ENCODE measurements at regions not wholly inside any gene's neighbourhood (a gene's known extent, or its start where the extent isn't known, plus 50 kb on each side); places are given as distances from the start of the nearest gene placed in this dataset.

DNA sequence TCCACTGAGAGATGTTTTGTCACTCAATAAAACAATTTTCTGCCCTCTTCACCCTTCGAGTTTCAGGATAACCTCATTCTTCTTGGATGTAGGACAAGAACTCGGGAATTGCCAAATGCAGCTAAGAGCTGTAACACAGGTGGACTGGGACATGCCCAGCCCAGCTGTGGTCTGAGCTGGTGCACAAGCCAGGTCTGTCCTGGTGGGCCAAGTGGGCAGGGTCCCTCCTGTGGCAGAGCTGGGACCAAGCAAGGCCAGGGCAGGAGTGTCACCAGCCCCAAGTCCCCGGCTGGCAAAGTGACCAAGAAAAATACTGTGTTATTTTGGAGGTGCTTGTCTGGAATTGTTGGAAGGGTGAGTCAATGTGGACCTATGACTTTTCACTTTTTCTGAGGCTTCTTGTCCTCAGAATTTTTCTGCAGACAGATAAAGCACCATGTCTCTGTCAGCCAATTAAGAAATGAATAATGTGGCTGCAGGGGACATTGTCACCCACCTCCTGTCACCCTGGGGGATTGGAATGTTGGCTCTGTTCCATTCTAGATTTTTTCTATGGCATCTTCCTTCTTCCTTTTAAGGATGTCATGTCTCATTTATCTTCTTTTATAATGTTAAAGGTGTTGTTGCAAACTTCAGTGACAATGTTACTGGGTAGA lies 645.2 kb upstream of the EPHA6 start:
- no peak for DNase-seq (ENCODE audit: low spot score)

DNA sequence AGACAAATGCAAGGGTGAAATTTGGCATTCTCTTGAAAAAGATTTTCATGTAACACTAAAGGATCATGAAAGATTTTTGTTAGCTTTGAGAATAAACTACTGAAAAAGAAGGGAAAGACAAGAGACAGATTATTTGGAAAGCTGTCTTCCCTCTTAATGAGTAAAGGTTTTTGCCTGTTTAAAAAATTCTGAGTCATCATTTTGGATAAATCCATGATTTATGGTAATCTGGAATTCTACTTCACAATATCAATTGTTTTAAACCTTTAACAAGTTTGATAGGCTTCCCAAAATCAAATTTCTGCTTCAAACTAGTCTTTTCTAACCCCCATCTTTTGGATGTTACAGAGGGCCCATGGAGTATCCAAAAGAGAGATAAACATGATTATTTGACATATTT lies 641.5 kb upstream of the EPHA6 start:
- DNase-seq (ENCODE audit: low spot score): no peak

DNA sequence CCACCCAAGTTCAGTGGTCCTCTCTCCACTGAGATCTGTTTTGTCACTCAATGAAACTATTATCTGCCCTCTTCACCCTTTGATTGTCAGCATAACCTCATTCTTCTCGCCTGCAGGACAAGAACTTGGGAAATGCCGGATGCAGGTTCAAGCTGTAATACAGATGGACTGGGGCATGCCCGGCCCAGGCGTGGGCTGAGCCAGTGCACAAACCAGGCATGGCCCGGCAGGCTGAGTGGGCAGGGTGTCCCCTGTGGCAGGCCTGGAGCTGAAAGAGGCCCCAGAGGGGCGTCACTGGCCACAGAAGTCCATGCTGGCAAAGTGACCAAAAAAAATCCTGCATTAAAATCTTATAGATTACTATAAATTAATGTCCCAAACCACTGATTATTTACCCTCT lies 638.9 kb upstream of the EPHA6 start:
- no peak for DNase-seq (ENCODE audit: low spot score)

DNA sequence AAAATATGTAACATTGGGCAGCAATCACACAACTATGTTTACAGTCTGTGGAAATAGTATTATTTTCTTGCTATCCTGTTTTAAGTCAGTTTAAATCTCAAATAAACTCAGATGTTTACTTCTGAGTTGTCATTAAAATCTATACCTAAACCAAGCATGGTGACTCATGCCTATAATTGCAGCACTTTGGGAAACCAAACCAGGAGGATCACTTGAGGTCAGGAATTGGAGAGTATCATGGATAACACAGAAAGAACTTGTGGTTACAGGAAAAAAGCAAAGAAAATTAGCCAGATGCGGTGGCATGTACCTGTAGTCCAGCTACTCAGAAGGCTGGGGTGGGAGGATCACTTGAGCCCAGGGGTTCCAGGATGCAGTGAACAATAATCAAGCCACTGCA lies 631.6 kb upstream of the EPHA6 start:
- DNase-seq (ENCODE audit: low spot score): peak; percentile 88

DNA sequence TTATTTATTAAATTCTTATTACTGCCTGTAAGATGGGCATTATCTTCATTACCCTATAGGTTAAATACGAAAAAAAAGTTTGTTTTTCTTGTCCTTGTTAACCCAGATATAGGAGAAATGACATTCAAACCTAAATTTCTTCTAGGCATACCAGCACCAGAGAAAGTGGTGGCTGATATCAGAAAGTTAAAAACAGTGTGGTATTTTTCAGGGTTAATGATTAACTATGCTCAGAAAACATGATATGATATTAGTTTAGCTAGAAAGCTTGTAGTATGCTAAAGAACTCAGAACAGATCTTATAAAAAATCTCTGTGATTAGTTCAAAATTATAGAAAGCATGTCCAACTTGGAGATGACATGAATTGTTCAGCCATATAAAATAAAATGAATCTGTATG lies 630.5 kb upstream of the EPHA6 start:
- DNase-seq (ENCODE audit: low spot score): no peak

DNA sequence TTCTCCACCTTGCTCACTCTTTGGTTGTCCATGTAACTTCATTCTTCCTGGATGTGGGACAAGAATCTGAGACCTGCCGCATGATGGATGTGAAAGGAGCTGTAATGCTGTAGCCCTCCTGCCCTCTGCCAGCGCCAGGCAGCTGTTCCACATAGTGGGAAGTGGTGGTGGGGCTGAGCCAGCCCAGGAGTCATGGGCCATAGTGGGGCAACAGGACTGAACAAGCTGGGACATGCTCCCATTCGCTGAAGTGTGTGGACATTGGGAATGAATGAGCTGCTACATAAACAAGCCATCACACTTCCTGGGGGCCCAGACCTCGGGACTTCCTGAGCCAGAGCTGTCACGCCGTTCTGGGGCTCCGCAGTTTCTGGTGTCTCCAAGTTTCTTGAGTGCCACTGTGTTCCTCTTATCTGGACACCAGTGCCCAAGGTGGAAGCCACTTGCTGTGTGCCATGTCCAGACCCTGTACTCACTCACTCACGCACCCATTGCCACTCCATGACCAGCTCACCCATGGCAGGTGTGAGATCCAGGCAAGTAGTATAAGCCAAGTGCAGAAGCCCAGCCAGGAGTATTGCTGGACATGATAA lies 624.3 kb upstream of the EPHA6 start:
- DNase-seq (ENCODE audit: low spot score): no peak

DNA sequence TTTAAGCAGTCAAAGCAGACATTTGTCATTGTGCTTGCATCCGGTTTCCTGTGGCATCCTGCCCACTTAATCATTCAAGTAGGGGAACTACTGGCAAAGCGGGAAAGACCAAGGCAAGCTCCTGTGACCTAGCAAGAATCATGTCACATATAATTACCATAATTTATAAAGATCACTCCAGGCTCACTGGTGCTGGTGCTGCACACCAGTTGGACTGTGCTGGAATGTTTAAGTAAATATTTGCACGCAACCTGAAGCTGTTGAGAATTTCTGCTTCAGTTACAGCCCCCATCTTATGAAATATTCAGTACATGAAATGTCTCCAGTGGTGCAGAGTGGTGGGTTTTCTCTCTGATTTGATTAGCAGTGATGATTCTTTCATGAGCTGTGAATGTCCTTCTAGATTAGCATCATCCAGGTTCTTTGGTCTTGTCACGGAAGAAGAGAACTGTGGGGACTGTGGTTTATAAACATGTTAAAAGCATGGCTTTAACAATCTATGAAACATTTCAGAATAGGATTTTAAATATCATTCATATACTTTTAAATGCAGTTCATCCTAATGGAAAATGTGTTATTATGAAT lies 621.3 kb upstream of the EPHA6 start:
- DNase-seq (ENCODE audit: low spot score): peak; percentile 46

DNA sequence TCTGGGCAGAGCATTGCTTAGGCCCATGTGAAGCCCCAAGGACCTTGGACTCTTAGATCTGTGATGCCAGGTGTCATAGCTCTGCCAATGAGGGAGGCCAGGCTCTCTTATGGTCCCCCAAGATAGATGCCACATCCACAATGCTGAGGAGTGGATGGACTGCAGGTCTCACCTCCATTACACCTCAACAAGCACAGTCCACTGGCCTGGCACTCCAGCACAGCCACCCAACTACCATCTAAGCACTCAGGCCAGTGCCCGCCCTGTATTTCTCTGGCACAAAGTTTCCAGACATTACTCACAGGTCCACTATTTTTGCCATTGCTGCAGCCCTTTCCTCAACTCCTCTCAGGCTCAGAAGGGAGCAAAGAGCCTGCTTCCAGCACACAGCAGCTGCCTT lies 613.5 kb upstream of the EPHA6 start:
- no peak for DNase-seq (ENCODE audit: low spot score)

DNA sequence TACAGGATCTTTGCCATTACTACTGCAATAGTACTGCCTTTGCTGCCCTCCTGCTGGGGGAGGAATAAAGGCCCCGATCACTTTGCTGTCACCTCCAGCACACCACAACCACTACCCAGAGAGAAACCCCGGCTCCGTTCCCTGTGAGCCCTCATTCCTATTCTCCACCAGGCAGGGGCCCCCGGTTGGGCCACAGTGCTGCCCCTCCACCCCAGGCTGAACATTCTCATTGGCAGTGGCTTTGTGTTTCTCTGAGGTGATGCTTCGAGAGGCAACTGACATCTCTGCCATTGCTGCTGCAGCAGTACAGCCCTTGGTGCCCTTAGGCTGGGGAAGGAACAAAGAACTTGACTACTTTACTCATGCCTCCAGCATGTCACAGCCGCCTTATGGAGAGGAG lies 612.9 kb upstream of the EPHA6 start:
- DNase-seq (ENCODE audit: low spot score): no peak

DNA sequence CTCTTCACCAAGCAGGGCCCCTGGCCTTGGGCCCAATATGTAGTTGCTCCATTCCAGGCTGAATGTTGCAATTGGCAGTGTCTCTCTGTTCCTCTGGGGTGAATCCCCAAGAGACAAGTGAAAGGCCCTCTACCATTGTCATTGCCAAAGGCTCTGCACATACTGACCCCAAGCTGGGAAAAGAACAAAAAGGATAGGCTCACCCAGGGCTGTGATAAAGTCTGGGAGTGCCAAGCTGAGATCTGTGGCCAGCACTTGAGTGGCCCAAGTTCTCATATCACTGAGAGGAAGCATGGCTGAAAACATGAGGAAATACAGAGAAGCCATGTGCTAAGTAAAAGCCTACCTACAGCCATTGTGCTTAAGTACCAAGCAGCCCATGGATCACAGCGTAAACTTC lies 612.2 kb upstream of the EPHA6 start:
- no peak for DNase-seq (ENCODE audit: low spot score)

DNA sequence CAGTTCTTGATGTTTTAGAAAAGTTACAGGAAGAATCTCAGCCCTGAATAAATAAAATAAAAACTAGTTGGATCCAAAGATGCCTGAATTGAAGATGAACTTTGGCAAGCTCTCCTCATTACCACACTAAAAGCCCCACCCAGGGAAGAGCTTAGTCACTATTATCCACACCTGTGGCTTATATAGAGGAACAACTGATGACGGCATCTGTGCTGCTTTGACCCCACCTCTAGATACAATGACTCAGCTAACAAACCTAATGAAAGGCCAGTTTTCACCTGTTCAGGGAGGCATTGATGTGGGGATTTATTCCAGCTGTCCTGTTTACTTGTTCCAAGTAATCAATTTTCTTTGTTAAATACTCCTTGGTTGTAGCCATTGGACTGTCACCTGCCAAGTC lies 604.7 kb upstream of the EPHA6 start:
- DNase-seq (ENCODE audit: low spot score): peak; percentile 20

DNA sequence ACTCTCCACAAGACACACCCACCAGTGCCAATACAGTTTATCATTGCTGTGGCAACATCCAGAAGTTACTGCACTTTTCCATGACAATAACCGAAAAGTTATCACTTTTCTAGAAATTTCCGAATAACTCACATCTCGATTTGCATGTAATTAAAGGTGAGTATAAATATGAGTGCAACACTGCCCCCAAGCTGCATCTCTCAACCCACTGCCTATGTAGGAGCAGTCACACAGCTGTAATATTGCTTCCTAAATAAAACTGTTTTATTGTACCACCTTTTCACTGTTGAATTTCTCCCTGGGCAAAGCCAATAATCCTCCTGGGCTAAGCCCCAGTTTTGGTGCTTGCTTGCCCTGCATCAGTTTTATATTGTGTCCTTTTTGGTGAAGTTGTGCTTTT lies 601.0 kb upstream of the EPHA6 start:
- DNase-seq (ENCODE audit: low spot score): peak; percentile 31

DNA sequence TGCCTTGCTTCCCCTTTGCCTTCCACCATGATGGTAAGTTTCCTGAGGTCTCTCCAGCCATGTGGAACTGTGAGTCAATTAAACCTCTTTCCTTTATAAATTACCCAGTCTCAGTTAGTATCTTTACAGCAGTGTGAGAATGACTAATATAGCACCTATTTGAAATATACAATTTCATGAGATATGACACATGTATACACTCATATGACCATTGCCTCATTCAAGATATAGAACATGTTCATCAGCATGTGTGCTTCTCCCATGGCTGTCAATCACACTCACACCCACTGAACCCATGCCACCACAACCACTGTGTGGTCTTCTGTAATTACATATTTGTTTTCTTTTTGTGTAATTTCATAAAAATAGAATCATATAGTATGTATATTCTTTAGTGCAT lies 599.5 kb upstream of the EPHA6 start:
- DNase-seq (ENCODE audit: low spot score): no peak

DNA sequence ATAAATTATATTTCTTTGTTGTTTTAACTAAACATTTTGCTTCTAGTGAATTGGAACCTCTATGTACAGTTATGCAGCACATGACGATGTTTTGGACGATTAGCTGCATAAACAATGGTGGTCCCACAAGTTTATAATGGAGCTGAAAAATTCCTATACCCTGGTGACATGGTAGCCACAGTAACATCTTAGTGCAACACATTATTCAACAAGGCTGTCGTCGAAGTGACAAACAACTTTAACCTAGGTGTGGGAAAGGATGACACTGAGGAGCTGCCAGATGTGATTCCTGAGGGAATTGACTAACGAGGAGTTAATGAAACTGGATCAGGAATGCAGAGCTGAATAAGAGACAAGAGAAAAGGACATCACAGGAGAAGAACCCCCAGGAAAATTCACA lies 588.9 kb upstream of the EPHA6 start:
- no peak for DNase-seq (ENCODE audit: low spot score)

DNA sequence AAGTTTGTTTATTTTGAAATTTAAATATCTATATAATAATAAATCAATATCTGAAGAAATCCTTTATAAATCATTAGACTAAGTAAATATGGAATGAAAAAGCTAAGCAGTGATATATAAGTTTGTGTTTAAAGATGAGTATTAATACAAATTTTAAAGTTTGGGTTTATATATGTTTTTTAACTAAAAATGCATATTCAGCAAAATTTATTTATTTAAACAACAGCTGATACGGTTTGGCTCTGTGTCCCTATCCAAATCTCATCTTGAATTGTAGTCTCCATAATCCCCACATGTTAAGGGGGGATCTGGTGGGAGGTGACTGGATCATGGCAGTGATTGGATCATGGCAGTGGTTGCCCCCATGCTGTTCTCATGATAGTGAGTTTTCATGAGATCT lies 580.7 kb upstream of the EPHA6 start:
- DNase-seq (ENCODE audit: low spot score): no peak

DNA sequence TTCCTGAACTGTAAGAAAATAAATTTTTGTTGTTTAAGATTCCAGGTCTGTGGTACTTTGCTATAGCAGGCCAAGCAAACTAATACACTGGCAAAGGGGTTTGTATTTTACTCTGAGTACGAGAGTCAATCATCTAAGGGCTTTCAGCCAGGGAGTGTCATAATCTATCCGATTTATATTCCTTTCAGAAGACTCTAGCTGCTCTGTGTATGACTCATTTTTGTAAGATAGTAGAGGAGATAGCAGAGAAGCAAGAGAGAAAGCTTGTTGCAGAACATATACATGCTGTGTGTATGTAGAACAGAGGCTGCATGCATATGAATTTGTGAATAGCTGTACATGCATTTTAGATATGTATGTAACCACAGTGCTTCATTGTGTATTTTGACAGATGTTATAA lies 577.9 kb upstream of the EPHA6 start:
- no peak for DNase-seq (ENCODE audit: low spot score)

DNA sequence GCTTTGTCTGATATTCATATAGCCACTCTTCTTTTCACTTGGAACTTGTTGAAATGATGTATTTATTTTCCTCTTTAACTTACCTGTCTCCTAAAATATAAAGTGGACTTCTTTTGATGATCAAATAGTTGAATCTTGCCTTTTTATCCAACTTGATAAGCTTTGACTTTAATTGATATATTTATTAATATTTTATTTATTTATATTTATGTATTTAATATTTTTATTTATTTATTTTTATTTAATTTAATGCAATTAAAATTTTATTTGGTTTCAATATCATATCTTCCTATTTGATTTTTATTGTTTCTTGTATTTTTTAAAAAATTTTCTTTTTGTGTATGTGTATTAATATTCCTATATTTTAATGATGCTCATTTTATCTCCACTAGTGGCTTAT lies 555.1 kb upstream of the EPHA6 start:
- no peak for DNase-seq (ENCODE audit: low spot score)

DNA sequence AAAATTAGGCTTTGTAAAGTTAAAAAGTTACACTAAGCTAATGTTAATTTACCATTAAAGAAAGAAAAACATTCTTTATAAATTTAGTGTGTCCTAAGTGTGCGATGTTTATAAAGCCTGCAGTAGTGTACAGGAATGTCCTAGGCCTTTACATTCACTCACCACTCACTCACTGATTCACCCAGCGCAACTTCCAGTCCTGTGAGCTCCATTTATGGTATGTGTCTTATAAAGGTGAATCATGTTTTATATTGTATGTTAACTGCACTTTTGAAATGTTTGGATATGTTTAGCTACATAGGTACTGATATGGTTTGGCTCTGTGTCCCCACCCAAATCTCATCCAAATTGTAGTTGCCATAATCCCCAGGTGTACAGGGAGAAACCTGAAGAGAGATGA lies 549.7 kb upstream of the EPHA6 start:
- DNase-seq (ENCODE audit: low spot score): no peak

DNA sequence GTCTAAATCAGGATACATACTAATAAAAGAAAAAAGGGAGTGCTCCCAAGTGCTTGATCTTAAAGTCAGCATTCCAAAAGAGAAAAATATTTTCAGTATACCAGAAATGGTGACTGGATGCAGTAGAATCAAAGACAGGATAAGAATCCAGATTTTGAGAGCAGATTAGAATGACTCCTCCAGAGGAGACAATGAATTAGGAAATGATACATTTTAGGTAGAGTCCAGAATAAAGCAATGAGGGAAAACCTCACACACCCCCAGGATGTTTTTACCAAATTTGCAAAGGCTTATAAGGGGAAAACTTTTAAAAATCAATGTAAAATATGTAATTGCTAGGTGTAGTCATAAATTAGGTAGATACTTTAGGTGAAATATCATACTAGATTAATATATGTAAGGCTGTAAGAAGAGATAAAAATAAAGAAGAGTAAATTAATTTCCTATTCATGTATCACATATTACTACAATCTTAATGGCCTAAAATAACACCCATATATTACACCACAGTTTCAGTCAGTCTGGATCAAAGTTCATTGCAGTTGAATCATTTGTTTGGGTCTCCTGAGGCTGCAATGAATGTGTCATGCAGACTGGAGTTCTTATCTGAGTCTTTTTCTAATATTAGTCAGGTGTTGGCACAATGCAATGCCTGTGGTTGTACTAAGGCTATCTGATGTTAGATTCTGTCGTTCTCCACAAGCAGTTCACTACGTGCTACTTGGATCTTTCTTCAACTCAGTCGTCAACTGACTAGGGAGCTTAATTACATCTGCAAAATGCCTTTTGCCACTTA lies 547.8 kb upstream of the EPHA6 start:
- peak; percentile 63 for DNase-seq (ENCODE audit: low spot score)

DNA sequence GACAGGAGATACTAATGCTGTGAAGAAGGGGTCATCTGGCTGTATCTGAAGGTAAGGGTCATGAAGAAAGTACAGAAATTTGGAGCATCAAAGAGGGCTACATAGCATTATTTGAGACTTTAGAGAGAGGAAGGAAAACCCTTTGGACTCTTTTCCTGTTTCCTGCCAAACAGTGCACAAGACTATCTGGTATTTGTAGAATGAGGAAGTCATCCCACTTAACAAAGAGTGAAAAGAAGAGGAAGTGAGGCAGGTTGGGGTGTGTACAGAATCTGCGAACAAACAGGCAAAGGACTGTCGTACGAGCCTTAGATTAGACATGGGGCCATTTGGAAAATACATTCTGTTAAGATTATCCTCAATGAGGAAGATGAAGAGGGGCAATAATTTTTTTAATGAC lies 546.8 kb upstream of the EPHA6 start:
- DNase-seq (ENCODE audit: low spot score): no peak

DNA sequence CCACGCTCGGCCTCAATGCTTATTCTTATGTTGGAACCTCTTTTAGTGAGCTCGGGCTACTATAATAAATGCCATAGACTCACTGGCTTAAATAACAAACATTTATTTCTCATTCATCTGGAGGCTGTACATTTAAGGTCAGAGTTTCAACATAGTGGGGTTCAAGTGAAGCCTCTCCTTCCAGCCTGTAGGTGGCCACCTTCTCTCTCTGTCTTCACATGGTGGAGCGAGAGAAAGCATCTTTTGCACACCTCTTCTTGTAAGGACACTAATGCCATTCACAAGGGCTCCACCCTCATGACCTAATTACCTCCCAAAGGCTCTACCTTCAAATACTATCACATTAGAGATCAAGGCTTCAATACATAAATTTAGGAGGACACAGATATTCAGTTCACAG lies 520.3 kb upstream of the EPHA6 start:
- DNase-seq (ENCODE audit: low spot score): no peak

DNA sequence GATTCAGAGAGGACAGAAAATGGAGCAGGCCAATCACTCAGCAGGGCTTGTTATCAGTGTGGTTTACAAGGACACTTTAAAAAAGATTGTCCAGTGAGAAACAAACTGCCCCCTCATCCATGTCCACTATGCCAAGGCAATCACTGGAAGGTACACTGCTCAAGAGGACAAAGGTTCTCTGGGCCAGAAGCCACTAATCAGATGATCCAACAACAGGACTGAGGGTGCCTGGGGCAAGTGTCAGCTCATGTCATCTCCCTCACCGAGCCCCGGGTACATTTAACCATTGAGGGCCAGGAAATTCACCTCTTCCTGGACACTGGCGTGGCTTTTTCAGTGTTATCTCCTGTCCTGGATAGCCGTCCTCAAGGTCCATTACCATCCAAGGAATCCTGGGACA lies 513.7 kb upstream of the EPHA6 start:
- DNase-seq (ENCODE audit: low spot score): no peak

DNA sequence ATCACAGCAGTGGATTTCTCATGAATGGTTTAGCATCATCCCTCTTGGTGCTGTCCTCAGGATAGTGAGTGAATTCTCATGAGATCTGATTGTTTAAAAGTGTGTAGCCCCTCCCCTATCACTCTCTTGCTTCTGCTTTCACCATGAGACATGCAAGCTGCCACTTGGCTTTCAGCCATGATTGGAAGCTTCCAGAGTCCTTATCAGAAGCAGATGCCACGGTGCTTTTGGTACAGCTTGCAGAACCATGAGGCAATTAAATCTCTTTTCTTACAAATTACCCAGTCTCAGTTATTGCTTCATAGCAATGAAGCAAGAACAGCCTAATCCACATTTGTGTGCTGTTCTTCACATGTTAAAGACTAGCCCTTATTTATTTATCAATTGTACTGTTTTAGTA lies 495.2 kb upstream of the EPHA6 start:
- peak; percentile 8 for DNase-seq (ENCODE audit: low spot score)
